Osteoblast (primary cell): ENCODE measurements at regions not wholly inside any gene's neighbourhood (a gene's known extent, or its start where the extent isn't known, plus 50 kb on each side); places are given as distances from the start of the nearest gene placed in this dataset.

ENCODE experiments used
- DNase-seq: peaks from one replicate; pipeline ENCODE4 v3.0.0; 2011; ENCODE audit warnings: low spot score, mixed read lengths; ENCODE audit not compliant: insufficient read length; ENCODE audit errors: missing footprints
- H2AFZ ChIP-seq: 2 replicates; pipeline ENCODE4 v1.6.0; 2011; ENCODE audit warnings: mild to moderate bottlenecking, low read length
- H3K27ac ChIP-seq: 2 replicates; pipeline ENCODE4 v1.5.1; 2011; ENCODE audit warnings: mild to moderate bottlenecking, low read depth, low read length, moderate library complexity
- H3K27me3 ChIP-seq: 2 replicates; pipeline ENCODE4 v1.6.0; 2012; ENCODE audit warnings: mild to moderate bottlenecking, control low read depth, inconsistent platforms, low read length, moderate library complexity; ENCODE audit not compliant: insufficient read depth
- H3K36me3 ChIP-seq: 2 replicates; pipeline ENCODE4 v1.5.1; 2011; ENCODE audit warnings: mild to moderate bottlenecking, low read length, control low read depth, moderate library complexity; ENCODE audit not compliant: insufficient read depth
- H3K4me1 ChIP-seq: 2 replicates; pipeline ENCODE4 v1.5.1; 2011; ENCODE audit warnings: mild to moderate bottlenecking, low read length, control low read depth, moderate library complexity; ENCODE audit not compliant: insufficient read depth
- H3K4me2 ChIP-seq: 2 replicates; pipeline ENCODE4 v1.6.0; 2011; ENCODE audit warnings: mild to moderate bottlenecking, low read length; ENCODE audit not compliant: insufficient read depth
- H3K4me3 ChIP-seq: fragments of 200-600 bp; sonication (generic); 3 replicates; pipeline ENCODE4 v1.5.1; 2012; ENCODE audit warnings: mild to moderate bottlenecking, low read length, inconsistent platforms; ENCODE audit not compliant: insufficient read depth
- H3K79me2 ChIP-seq: 2 replicates; pipeline ENCODE4 v1.6.0; 2012; ENCODE audit warnings: mild to moderate bottlenecking, low read length, control low read depth, inconsistent platforms; ENCODE audit not compliant: insufficient read depth
- H3K9me3 ChIP-seq: 2 replicates; pipeline ENCODE4 v1.5.1; 2011; ENCODE audit warnings: low read depth, low read length, control low read depth
- H4K20me1 ChIP-seq: 2 replicates; pipeline ENCODE4 v1.6.0; 2012; ENCODE audit warnings: mild to moderate bottlenecking, low read length, control low read depth; ENCODE audit not compliant: insufficient read depth
- TF ChIP-seq, protein P1 (sequence below): IDR thresholded peaks from 2 replicates; pipeline ENCODE4 v1.5.1; 2011; ENCODE audit warnings: mild to moderate bottlenecking, low read depth, low read length, moderate library complexity; ENCODE audit errors: extremely low read depth

DNA sequence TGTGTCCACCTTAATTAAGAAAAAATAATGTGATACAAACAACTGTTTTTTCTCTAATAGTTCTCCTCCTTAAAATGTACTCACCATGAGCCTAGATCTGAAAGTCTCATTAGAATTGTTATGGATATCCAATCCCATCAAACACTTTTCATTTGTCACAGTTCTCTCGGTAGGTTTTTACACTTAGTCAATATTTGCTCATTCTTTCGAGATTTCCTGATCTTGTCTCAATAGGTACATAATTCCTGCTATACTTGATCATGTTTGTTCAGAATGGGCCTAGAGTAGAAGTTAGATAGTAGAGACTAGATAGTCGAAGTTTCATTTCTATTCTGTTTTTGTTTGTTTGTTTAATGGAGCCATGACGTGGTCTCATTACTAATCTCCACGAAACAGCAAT lies 2005.7 kb downstream of the NCAM2 start:
- Histone ChIP-seq H3K4me1 (no peaks in the 10 kb centered on the region), H3K79me2 (no peaks in the 10 kb centered on the region), H3K36me3 (no peaks in the 10 kb centered on the region), H3K4me3 (no peak overlapping the region), H3K4me2 (no peak overlapping the region), H3K27me3 (no peaks in the 10 kb centered on the region), H2AFZ (no peak overlapping the region), H3K27ac (no peak overlapping the region), H3K9me3 (peaks cover 3% of the 10 kb centered on the region), H4K20me1 (no peaks in the 10 kb centered on the region)
- TF ChIP-seq, protein P1, sequence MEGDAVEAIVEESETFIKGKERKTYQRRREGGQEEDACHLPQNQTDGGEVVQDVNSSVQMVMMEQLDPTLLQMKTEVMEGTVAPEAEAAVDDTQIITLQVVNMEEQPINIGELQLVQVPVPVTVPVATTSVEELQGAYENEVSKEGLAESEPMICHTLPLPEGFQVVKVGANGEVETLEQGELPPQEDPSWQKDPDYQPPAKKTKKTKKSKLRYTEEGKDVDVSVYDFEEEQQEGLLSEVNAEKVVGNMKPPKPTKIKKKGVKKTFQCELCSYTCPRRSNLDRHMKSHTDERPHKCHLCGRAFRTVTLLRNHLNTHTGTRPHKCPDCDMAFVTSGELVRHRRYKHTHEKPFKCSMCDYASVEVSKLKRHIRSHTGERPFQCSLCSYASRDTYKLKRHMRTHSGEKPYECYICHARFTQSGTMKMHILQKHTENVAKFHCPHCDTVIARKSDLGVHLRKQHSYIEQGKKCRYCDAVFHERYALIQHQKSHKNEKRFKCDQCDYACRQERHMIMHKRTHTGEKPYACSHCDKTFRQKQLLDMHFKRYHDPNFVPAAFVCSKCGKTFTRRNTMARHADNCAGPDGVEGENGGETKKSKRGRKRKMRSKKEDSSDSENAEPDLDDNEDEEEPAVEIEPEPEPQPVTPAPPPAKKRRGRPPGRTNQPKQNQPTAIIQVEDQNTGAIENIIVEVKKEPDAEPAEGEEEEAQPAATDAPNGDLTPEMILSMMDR = no peak
- DNase-seq = no peak

DNA sequence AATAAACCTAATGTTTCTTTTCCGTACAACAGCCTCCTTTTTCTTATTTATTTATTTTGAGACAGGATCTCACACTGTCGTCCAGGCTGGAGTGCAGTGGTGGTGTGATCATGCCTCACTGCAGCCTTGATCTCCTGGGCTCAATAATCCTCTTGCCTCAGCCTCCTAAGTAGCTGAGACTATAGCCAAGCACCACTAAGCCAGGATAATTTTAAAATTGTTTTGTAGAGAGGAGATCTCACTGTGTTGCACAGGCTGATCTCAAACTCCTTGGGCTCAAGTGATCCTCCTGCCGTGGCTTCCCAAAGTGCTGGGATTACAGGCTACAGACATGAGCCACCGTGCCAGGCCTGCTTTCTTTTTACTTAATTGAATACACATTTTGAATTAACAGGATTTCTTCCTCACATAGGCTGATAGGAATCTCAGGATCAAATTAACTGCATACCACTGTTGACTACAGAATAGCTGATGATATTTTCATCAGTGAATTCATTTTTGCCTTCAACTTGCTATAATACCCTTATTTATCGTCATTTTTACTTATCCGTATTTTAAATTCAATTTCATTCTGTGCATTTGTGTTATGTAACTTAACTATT lies 2010.5 kb downstream of the NCAM2 start:
- TF ChIP-seq, protein P1 = no peak
- H3K79me2 ChIP-seq = no peaks in the 10 kb centered on the region
- no peak overlapping the region for H3K4me2 ChIP-seq
- H3K27ac ChIP-seq = no peak overlapping the region
- no peaks in the 10 kb centered on the region for H3K36me3 ChIP-seq
- H3K4me1 ChIP-seq = no peaks in the 10 kb centered on the region
- peaks cover 3% of the 10 kb centered on the region for H3K9me3 ChIP-seq
- H4K20me1 ChIP-seq = no peaks in the 10 kb centered on the region
- no peak for DNase-seq
- no peaks in the 10 kb centered on the region for H3K27me3 ChIP-seq
- no peak overlapping the region for H2AFZ ChIP-seq
- H3K4me3 ChIP-seq = no peak overlapping the region

DNA sequence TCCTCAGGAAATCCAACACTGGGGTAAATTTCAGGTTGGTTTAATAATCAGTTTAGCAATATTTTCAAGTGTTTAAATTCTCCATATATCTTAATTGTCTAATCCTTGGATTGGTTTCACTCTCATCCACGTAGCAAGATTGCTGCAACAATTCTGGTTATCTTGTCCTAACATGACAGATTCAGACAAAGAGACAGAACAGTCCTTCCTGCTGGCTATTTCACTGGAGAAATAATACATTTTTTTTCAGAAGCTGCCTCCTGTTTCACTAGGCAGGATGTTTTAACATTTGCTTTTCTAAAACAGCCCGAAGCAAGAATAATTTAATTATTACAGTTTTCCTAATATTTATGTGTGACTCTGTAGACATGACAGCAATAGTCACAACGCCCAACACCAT lies 2011.2 kb downstream of the NCAM2 start:
- Histone ChIP-seq H4K20me1 (no peaks in the 10 kb centered on the region), H3K9me3 (peaks cover 1% of the 10 kb centered on the region), H2AFZ (no peak overlapping the region), H3K27ac (no peak overlapping the region), H3K4me3 (no peak overlapping the region), H3K79me2 (no peaks in the 10 kb centered on the region), H3K4me2 (no peak overlapping the region), H3K36me3 (no peaks in the 10 kb centered on the region), H3K27me3 (no peaks in the 10 kb centered on the region), H3K4me1 (no peaks in the 10 kb centered on the region)
- TF ChIP-seq, protein P1 = no peak
- no peak for DNase-seq

DNA sequence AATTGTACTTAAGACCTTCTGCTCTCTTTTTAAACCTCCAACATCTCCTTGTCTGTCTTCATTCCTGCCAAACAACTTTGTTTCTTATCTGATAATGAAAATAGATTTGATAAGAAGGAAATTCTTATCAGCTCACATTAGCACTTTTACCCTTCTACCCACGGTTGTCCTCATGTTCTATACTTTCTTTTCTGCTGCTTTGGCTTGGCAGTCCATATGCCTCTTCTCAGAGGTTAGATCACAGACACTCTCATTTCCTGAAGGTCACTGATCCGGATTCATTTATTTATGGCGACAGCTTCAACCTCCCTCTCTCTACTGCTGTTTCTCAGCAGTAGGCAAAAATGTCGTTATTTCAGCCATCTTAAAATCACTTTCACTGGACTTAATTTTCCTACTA lies 2015.8 kb downstream of the NCAM2 start:
- no peaks in the 10 kb centered on the region for H3K79me2 ChIP-seq
- no peak for DNase-seq
- H4K20me1 ChIP-seq = no peaks in the 10 kb centered on the region
- H2AFZ ChIP-seq = no peak overlapping the region
- no peak overlapping the region for H3K4me2 ChIP-seq
- TF ChIP-seq, protein P1 = no peak
- H3K27me3 ChIP-seq = no peaks in the 10 kb centered on the region
- H3K9me3 ChIP-seq = no peaks in the 10 kb centered on the region
- no peaks in the 10 kb centered on the region for H3K36me3 ChIP-seq
- no peaks in the 10 kb centered on the region for H3K4me1 ChIP-seq
- H3K4me3 ChIP-seq = no peak overlapping the region
- no peak overlapping the region for H3K27ac ChIP-seq
